IPS DF 6.9 (cell line): ENCODE measurements at regions not wholly inside any gene's neighbourhood (a gene's known extent, or its start where the extent isn't known, plus 50 kb on each side); places are given as distances from the start of the nearest gene placed in this dataset.

Source experiments
- DNase-seq: peaks from one replicate; pipeline ENCODE4 v3.0.0-alpha.2; 2013; ENCODE audit warnings: low read depth, low spot score
- H3K27ac ChIP-seq: one replicate; pipeline ENCODE4 v1.5.1; 2013; ENCODE audit warnings: low read length, control low read depth
- H3K27me3 ChIP-seq: 2 replicates; pipeline ENCODE4 v1.6.1; 2013; ENCODE audit warnings: mild to moderate bottlenecking, low read length; ENCODE audit not compliant: control insufficient read depth, insufficient read depth
- H3K36me3 ChIP-seq: 2 replicates; pipeline ENCODE4 v1.6.1; 2013; ENCODE audit warnings: low read length; ENCODE audit not compliant: control insufficient read depth, insufficient read depth
- H3K4me1 ChIP-seq: 2 replicates; pipeline ENCODE4 v1.6.1; 2013; ENCODE audit warnings: low read length; ENCODE audit not compliant: control insufficient read depth, insufficient read depth
- H3K4me3 ChIP-seq: 2 replicates; pipeline ENCODE4 v1.5.1; 2013; ENCODE audit warnings: mild to moderate bottlenecking, low read length
- H3K9me3 ChIP-seq: 2 replicates; pipeline ENCODE4 v1.6.1; 2013; ENCODE audit warnings: low read length, inconsistent platforms; ENCODE audit not compliant: control insufficient read depth, insufficient read depth
- WGBS: extraction: QIAGEN DNeasy Blood & Tissue Kit; methylation state at CpG from one replicate; pipeline ENCODE4 v1.1.7; 2013; ENCODE audit warnings: mixed read lengths, missing lambda C conversion rate; ENCODE audit not compliant: insufficient read length, insufficient coverage; 5-methylcytosine and 5-hydroxymethylcytosine counted together

DNA sequence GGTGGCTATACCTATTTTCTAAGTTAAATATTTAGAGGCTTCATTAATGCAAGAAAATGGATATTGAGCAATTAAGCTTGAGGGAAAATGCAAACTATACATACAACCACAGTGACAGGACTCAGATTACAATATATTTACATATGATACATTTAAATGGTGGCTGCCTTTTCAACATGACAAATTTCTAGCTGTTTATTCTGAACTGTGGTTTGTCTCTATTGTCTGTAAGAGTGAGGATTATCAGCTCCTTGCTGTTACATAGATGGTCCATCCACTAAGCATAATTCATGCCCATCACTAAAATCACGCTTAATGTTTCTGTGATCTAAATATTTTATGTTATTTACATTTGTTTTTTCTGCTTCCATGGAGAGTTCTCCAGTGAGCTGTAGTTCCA lies 81.1 kb upstream of the SGCD start:
- H3K36me3 ChIP-seq: no peaks in the 10 kb centered on the region
- H3K9me3 ChIP-seq: no peaks in the 10 kb centered on the region
- DNase-seq: no peak
- no CpG with 5 or more reads among the region's 1 CpG for WGBS
- no peaks in the 10 kb centered on the region for H3K27me3 ChIP-seq
- H3K4me1 ChIP-seq: no peaks in the 10 kb centered on the region
- no peak overlapping the region for H3K4me3 ChIP-seq
- no peak overlapping the region for H3K27ac ChIP-seq

DNA sequence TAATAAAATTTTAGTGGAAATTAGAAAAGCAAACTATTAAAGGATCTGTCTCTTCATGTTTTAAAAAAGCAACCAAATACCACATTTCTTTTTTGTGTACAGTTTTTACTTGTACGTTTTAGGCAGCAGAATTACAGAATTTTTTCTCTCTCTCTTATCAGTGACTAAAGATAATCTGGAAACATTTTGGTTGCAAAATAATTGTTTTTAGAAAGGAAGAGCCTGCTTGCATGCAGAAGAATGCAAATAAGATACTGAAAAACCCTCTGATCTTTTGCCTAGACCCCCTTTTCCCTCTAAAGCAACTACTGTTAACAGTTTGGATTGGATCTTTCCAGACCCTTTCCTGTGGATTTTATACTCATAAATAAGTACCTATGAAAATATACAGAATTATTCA lies 75.9 kb upstream of the SGCD start:
- Histone ChIP-seq H3K4me3 (no peak overlapping the region), H3K36me3 (no peaks in the 10 kb centered on the region), H3K27me3 (no peaks in the 10 kb centered on the region), H3K9me3 (no peaks in the 10 kb centered on the region), H3K4me1 (no peaks in the 10 kb centered on the region), H3K27ac (no peak overlapping the region)
- no peak for DNase-seq
- no CpG with 5 or more reads among the region's 1 CpG for WGBS

GRCh38 chr5:156253130-156253529 lies 73.8 kb upstream of the SGCD start:
- Histone ChIP-seq H3K4me3 (no peak overlapping the region), H3K4me1 (no peaks in the 10 kb centered on the region), H3K9me3 (no peaks in the 10 kb centered on the region), H3K27ac (no peak overlapping the region), H3K27me3 (no peaks in the 10 kb centered on the region), H3K36me3 (no peaks in the 10 kb centered on the region)
- no CpG with 5 or more reads among the region's 3 CpGs for WGBS
- DNase-seq: no peak

DNA sequence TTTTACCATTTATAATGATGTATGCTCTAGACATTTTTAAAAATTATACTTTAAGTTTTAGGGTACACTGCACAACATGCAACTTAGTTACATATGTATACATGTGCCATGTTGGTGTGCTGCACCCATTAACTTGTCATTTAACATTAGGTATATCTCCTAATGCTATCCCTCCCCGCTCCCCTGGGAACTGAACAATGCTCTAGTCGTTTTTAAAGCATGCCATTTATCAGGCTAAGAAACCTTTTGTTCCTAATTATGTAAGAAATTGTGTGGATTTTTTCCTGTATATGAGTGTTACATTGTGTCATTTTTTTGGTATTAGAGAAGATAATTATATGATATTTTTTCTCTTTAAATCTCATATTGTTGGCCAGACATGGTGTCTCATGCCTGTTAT lies 72.8 kb upstream of the SGCD start:
- H3K4me1 ChIP-seq: no peaks in the 10 kb centered on the region
- no peak for DNase-seq
- H3K27ac ChIP-seq: no peak overlapping the region
- H3K9me3 ChIP-seq: no peaks in the 10 kb centered on the region
- WGBS: no CpG with 5 or more reads among the region's 2 CpGs
- H3K27me3 ChIP-seq: no peaks in the 10 kb centered on the region
- H3K36me3 ChIP-seq: no peaks in the 10 kb centered on the region
- H3K4me3 ChIP-seq: no peak overlapping the region

GRCh38 chr5:156256642-156257041 lies 70.3 kb upstream of the SGCD start:
- Histone ChIP-seq H3K27ac (no peak overlapping the region), H3K27me3 (no peaks in the 10 kb centered on the region), H3K4me3 (no peak overlapping the region), H3K36me3 (no peaks in the 10 kb centered on the region), H3K9me3 (no peaks in the 10 kb centered on the region), H3K4me1 (no peaks in the 10 kb centered on the region)
- no CpG with 5 or more reads among the region's 3 CpGs for WGBS
- no peak for DNase-seq

- Histone ChIP-seq H3K9me3 (no peaks in the 10 kb centered on the region), H3K27me3 (no peaks in the 10 kb centered on the region), H3K36me3 (no peaks in the 10 kb centered on the region), H3K4me1 (no peaks in the 10 kb centered on the region), H3K27ac (no peak overlapping the region), H3K4me3 (no peak overlapping the region)
- DNase-seq: no peak
- no CpG with 5 or more reads among the region's 2 CpGs for WGBS
These were observed 68.0 kb upstream of the SGCD start for GRCh38 chr5:156258934-156259333.

- Histone ChIP-seq H3K27me3 (no peaks in the 10 kb centered on the region), H3K9me3 (no peaks in the 10 kb centered on the region), H3K27ac (no peak overlapping the region), H3K4me1 (no peaks in the 10 kb centered on the region), H3K4me3 (no peak overlapping the region), H3K36me3 (no peaks in the 10 kb centered on the region)
- WGBS: no CpG with 5 or more reads among the region's 5 CpGs
- no peak for DNase-seq
These were observed 67.3 kb upstream of the SGCD start for GRCh38 chr5:156259618-156260017.

- Histone ChIP-seq H3K36me3 (no peaks in the 10 kb centered on the region), H3K4me3 (no peak overlapping the region), H3K27me3 (no peaks in the 10 kb centered on the region), H3K27ac (no peak overlapping the region), H3K4me1 (no peaks in the 10 kb centered on the region), H3K9me3 (no peaks in the 10 kb centered on the region)
- no CpG with 5 or more reads among the region's 5 CpGs for WGBS
- DNase-seq: no peak
These were observed 65.6 kb upstream of the SGCD start for GRCh38 chr5:156261275-156261939.

DNA sequence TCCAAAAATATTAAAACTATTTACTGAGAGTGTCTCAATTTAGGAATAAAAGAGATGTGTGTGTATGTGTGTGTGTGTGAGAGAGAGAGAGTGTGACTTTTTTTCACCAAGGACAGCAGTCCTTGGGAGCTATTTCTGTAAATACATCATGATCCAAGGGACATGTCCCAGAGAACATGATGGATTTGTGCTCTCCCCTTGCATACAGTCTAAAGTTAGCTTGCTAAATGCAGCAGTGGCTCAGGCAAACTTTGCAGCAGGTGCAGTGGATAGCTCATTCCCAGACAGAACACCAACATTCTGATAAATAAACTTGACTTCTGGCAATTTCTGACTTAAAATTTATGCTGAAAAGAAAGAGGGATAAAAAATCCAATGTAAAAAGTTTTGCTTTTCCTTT lies 55.4 kb upstream of the SGCD start:
- Histone ChIP-seq H3K4me3 (no peak overlapping the region), H3K9me3 (no peaks in the 10 kb centered on the region), H3K27me3 (no peaks in the 10 kb centered on the region), H3K4me1 (no peaks in the 10 kb centered on the region), H3K36me3 (no peaks in the 10 kb centered on the region), H3K27ac (no peak overlapping the region)
- no peak for DNase-seq

- no peaks in the 10 kb centered on the region for H3K4me1 ChIP-seq
- H3K36me3 ChIP-seq: no peaks in the 10 kb centered on the region
- DNase-seq: no peak
- no peak overlapping the region for H3K4me3 ChIP-seq
- H3K27me3 ChIP-seq: no peaks in the 10 kb centered on the region
- WGBS: no CpG with 5 or more reads among the region's 3 CpGs
- H3K27ac ChIP-seq: no peak overlapping the region
- H3K9me3 ChIP-seq: no peaks in the 10 kb centered on the region
These were observed 54.8 kb upstream of the SGCD start for GRCh38 chr5:156272139-156272538.

DNA sequence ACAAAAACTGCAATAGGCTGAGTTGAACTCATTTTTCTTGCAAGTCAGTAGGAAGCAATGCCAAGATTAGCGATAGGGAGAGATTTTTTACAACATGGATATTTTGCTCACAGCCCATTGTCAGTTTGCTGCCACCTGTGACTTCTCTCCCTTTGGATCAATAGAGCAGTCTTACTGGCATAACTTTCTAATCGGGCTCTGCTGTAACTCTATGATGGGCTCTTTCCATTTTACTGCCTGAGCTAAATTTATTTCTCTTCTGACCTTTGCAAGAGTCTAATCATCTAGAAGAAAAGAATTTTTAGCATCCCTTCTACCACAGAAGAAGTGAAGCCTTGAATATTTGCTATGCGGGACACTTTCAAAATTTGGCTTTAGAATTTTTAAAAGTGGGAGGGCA lies 53.6 kb upstream of the SGCD start:
- DNase-seq: no peak
- Histone ChIP-seq H3K4me1 (no peaks in the 10 kb centered on the region), H3K9me3 (no peaks in the 10 kb centered on the region), H3K36me3 (no peaks in the 10 kb centered on the region), H3K4me3 (no peak overlapping the region), H3K27ac (no peak overlapping the region), H3K27me3 (no peaks in the 10 kb centered on the region)
- no CpG with 5 or more reads among the region's 3 CpGs for WGBS
